GM18508 (cell line): ENCODE measurements at regions not wholly inside any gene's neighbourhood (a gene's known extent, or its start where the extent isn't known, plus 50 kb on each side); places are given as distances from the start of the nearest gene placed in this dataset.

Source experiments
- ATAC-seq: cut with Tn5 transposase; IDR thresholded peaks from one replicate; pipeline ENCODE4 v1.9.1; 2021; ENCODE audit warnings: moderate number of reproducible peaks; ENCODE audit not compliant: insufficient read depth, unreplicated experiment

DNA sequence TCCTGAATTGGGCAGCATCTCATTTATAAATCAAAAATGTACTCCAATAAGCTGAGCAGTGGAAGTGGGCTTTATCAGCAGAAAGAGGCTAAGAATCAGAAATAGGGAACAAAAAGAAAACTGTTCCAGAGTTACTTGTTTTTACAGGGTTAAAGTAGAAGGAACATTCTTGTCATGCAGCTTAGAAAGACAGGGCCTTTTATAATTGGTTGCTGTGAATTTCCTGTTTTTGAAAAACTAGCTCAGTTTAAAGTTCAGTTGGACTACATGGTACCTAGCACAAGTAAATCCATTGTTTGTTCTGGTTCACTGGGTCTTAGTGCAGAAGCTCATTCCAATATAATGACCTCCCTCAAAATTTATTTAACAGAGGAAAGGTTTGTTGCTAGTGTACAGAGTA lies 200.8 kb downstream of the GRIA2 start:
- ATAC-seq: no peak
